GM13976 (cell line): ENCODE measurements at regions not wholly inside any gene's neighbourhood (a gene's known extent, or its start where the extent isn't known, plus 50 kb on each side); places are given as distances from the start of the nearest gene placed in this dataset.

Experiments
- DNase-seq: peaks from one replicate; pipeline ENCODE4 v3.0.0; 2012; ENCODE audit warnings: low spot score
- CTCF ChIP-seq: IDR thresholded peaks from 2 replicates; pipeline ENCODE4 v1.5.1; 2012; ENCODE audit warnings: borderline replicate concordance, mild to moderate bottlenecking; ENCODE audit not compliant: insufficient read depth; ENCODE audit errors: extremely low read depth, missing control alignments, control extremely low read depth
- in situ Hi-C: fragments of 300-500 bp; cut with MboI; formaldehyde crosslinking; loops from one replicate; pipeline ENCODE4 v1.12.0; 2022; ENCODE audit warnings: low sequenced_read_pairs, mixed read lengths, inconsistent platforms; ENCODE audit not compliant: unreplicated experiment

- in situ Hi-C loops: no loop called here
- no peak for TF ChIP-seq CTCF
- no peak for DNase-seq
Measured at GRCh38 chr6:11411593-11411992, 126.0 kb upstream of the TMEM170B start.

- in situ Hi-C loops: no loop called here
- no peak for TF ChIP-seq CTCF
- no peak for DNase-seq
Measured at GRCh38 chr6:11410539-11411307, 126.8 kb upstream of the TMEM170B start.

DNA sequence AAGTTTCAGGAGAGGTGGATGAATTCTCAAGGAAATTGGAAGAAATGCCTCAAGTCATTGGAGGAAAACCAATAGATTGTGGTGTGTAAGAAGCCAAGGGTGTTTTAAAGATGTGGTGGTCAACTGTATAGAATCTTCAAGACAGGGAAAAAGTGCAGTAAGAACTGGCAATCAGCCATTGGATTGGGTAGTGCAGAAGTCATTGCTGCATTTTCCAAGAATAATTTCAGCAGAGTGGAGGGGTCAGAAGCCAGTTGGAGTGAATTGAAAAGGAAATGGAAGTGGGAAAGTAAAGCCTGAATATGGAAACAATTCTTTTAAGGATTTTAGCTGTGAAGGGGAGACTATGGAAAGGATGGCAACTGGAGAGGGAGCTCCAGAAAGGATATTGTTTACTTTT, 128.2 kb upstream of the TMEM170B start:
- no peak for TF ChIP-seq CTCF
- in situ Hi-C loops: no loop called here
- DNase-seq: no peak

- in situ Hi-C loops: no loop called here
- TF ChIP-seq CTCF: no peak
- DNase-seq: no peak
Measured at GRCh38 chr6:11407414-11407813, 130.1 kb upstream of the TMEM170B start.

DNA sequence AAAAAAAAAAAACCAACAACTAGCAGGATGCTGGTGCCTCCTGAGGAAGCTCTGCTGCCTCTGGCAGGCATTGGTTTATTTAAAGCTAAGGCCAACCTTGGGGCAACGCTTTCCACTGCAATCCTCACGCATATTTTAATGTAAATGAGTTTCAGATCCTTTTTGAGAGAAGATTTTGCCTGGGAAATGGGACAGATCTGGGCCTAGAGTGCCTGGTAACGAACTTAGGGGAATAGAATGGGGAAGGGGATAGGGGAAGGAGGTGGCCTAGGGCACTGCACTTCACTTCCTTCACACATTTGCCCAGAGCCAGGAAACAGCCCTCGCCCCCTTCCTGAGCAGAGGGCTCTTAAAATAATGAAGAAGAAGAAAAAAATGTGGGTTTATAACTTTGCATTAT, 132.7 kb upstream of the TMEM170B start:
- DNase-seq: no peak
- in situ Hi-C loops: no loop called here
- no peak for TF ChIP-seq CTCF

DNA sequence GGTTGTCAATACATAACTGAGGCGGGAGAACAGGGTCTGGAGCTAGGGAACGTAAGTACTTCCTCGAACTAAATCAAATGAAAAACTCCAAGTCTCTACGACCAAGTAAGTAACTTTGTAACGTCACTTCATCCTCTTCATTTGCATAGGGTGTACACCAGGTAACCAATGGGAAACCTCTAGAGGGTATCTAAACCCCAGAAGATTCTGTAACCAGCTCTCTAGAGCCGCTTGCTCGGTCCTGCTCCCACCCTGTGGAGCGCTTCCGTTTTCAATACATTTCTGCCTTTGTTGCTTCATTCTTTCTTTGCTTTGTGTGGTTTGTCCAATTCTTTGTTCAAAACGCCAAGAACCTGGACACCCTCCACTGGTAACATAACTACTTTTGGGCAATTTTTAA, 133.5 kb upstream of the TMEM170B start:
- no peak for TF ChIP-seq CTCF
- no peak for DNase-seq
- in situ Hi-C loops: no loop called here
